SU-DHL-6 (cell line): ENCODE measurements at regions not wholly inside any gene's neighbourhood (a gene's known extent, or its start where the extent isn't known, plus 50 kb on each side); places are given as distances from the start of the nearest gene placed in this dataset.
"Not testable (repeated sequence)": the region's sequence is repeated elsewhere in the genome, so short reads cannot be mapped to it uniquely, and the experiment has no call there.

Experiments
- H2AFZ ChIP-seq: fragments of 200-600 bp; sonication (generic); 2 replicates; pipeline ENCODE4 v1.6.1; 2014; ENCODE audit warnings: low read depth, mild to moderate bottlenecking, moderate library complexity, mixed read lengths, antibody characterized with exemption, low read length; ENCODE audit not compliant: severe bottlenecking
- H3F3A ChIP-seq: fragments of 200-600 bp; shearing (Covaris generic); 2 replicates; pipeline ENCODE4 v1.6.0; 2016; ENCODE audit warnings: antibody characterized with exemption, mild to moderate bottlenecking; ENCODE audit not compliant: insufficient read depth
- H3K27ac ChIP-seq: fragments of 200-600 bp; sonication (generic); 2 replicates; pipeline ENCODE4 v1.5.1; 2016; ENCODE audit warnings: low read depth, mild to moderate bottlenecking, low read length, moderate library complexity, mixed read lengths
- H3K27me3 ChIP-seq: fragments of 200-600 bp; sonication (generic), shearing (Covaris generic); 2 replicates; pipeline ENCODE4 v1.6.0; 2014; ENCODE audit warnings: mild to moderate bottlenecking, low read length
- H3K36me3 ChIP-seq: fragments of 200-600 bp; sonication (generic); 2 replicates; pipeline ENCODE4 v1.6.1; 2014; ENCODE audit warnings: mild to moderate bottlenecking, low read length, mixed read lengths
- H3K4me2 ChIP-seq: fragments of 300-600, 200-600 bp; shearing (Covaris generic), sonication (generic); 2 replicates; pipeline ENCODE4 v1.6.0; 2014; ENCODE audit warnings: low read length, low read depth, mild to moderate bottlenecking; ENCODE audit not compliant: poor library complexity, severe bottlenecking
- H3K4me3 ChIP-seq: fragments of 200-600 bp; sonication (generic); 2 replicates; pipeline ENCODE4 v1.5.1; 2014; ENCODE audit warnings: antibody characterized with exemption, low read length, mild to moderate bottlenecking, mixed read lengths; ENCODE audit not compliant: insufficient read depth, poor library complexity, severe bottlenecking
- H3K79me2 ChIP-seq: fragments of 200-600 bp; sonication (generic); 2 replicates; pipeline ENCODE4 v1.6.1; 2014; ENCODE audit warnings: mild to moderate bottlenecking, low read length, moderate library complexity; ENCODE audit not compliant: insufficient read depth
- H3K9ac ChIP-seq: fragments of 200-600 bp; sonication (generic); 2 replicates; pipeline ENCODE4 v1.7.0; 2014; ENCODE audit warnings: mild to moderate bottlenecking, low read length
- H3K9me2 ChIP-seq: fragments of 200-600 bp; sonication (generic); replicated peaks from 2 replicates; pipeline ENCODE4 v1.6.1; 2014; ENCODE audit warnings: low read length; ENCODE audit not compliant: insufficient read depth
- H3K9me3 ChIP-seq: fragments of 200-600 bp; sonication (generic); 2 replicates; pipeline ENCODE4 v1.6.1; 2014; ENCODE audit warnings: low read length, mixed read lengths; ENCODE audit not compliant: insufficient read depth
- H4K20me1 ChIP-seq: fragments of 200-600 bp; sonication (generic); 2 replicates; pipeline ENCODE4 v1.6.1; 2014; ENCODE audit warnings: low read depth, mild to moderate bottlenecking, antibody characterized with exemption, low read length, moderate library complexity, mixed read lengths
- CTCF ChIP-seq: fragments of 200-600 bp; sonication (generic); IDR thresholded peaks from one replicate; pipeline ENCODE4 v1.5.1; 2017; ENCODE audit warnings: antibody characterized with exemption, mild to moderate bottlenecking, low read length, moderate library complexity; ENCODE audit not compliant: insufficient read depth, poor library complexity, severe bottlenecking
- EZH2phosphoT487 ChIP-seq: fragments of 200-600 bp; sonication (generic), shearing (Covaris generic); conservative IDR thresholded peaks from 2 replicates; pipeline ENCODE4 v1.6.1; 2018; ENCODE audit warnings: mild to moderate bottlenecking, antibody characterized with exemption, low read length, moderate library complexity, mixed read lengths

- Histone ChIP-seq H3F3A (no peaks in the 10 kb centered on the region), H4K20me1 (no peaks in the 10 kb centered on the region; the same call in 1 of the 2 replicates), H3K9me3 (no peaks in the 10 kb centered on the region), H3K27me3 (no peaks in the 10 kb centered on the region), H3K79me2 (no peaks in the 10 kb centered on the region), H2AFZ (no peak overlapping the region), H3K9me2 (no peaks in the 10 kb centered on the region), H3K4me2 (no peak overlapping the region), H3K27ac (no peak overlapping the region), H3K36me3 (no peaks in the 10 kb centered on the region), H3K4me3 (no peak overlapping the region), H3K9ac (no peak overlapping the region)
- TF ChIP-seq CTCF: no peak
- no peak for TF ChIP-seq EZH2phosphoT487
Measured at GRCh38 chr9:10876333-10876732, 263.5 kb upstream of the PTPRD start.

GRCh38 chr9:10890266-10890665, 277.5 kb upstream of the PTPRD start:
- not testable (repeated sequence) for H3K9me3 ChIP-seq, H3K9me2 ChIP-seq, H3F3A ChIP-seq, H3K4me2 ChIP-seq, H2AFZ ChIP-seq, H3K27me3 ChIP-seq, H3K79me2 ChIP-seq, H3K4me3 ChIP-seq, H3K36me3 ChIP-seq, H4K20me1 ChIP-seq, H3K9ac ChIP-seq, H3K27ac ChIP-seq

GRCh38 chr9:10899509-10899908, 286.7 kb upstream of the PTPRD start:
- Histone ChIP-seq H2AFZ (no peak overlapping the region), H3K4me3 (no peak overlapping the region), H3K9ac (no peak overlapping the region), H3K9me2 (no peaks in the 10 kb centered on the region), H3K4me2 (no peak overlapping the region), H3K9me3 (peaks cover 12% of the 10 kb centered on the region; the same call in 1 of the 2 replicates), H3F3A (no peaks in the 10 kb centered on the region), H3K79me2 (no peaks in the 10 kb centered on the region), H4K20me1 (no peaks in the 10 kb centered on the region), H3K36me3 (no peaks in the 10 kb centered on the region), H3K27ac (no peak overlapping the region), H3K27me3 (no peaks in the 10 kb centered on the region)
- TF ChIP-seq CTCF (no peak), EZH2phosphoT487 (no peak)

GRCh38 chr9:10903969-10904368, 291.2 kb upstream of the PTPRD start:
- Histone ChIP-seq H3K4me2 (no peak overlapping the region), H3K9me3 (peaks cover 5% of the 10 kb centered on the region; the same call in 1 of the 2 replicates), H3K27ac (no peak overlapping the region), H2AFZ (no peak overlapping the region), H3K27me3 (no peaks in the 10 kb centered on the region), H3K79me2 (no peaks in the 10 kb centered on the region), H3K9ac (no peak overlapping the region), H3K36me3 (no peaks in the 10 kb centered on the region), H3K4me3 (no peak overlapping the region), H3K9me2 (no peaks in the 10 kb centered on the region), H3F3A (no peaks in the 10 kb centered on the region), H4K20me1 (no peaks in the 10 kb centered on the region)
- no peak for TF ChIP-seq EZH2phosphoT487
- TF ChIP-seq CTCF: no peak
